GM18873 (cell line): ENCODE measurements at regions not wholly inside any gene's neighbourhood (a gene's known extent, or its start where the extent isn't known, plus 50 kb on each side); places are given as distances from the start of the nearest gene placed in this dataset.

Experiments
- ATAC-seq: cut with Tn5 transposase; IDR thresholded peaks from one replicate; pipeline ENCODE4 v1.9.1; 2021; ENCODE audit warnings: mild to moderate bottlenecking, moderate library complexity, moderate number of reproducible peaks; ENCODE audit not compliant: unreplicated experiment, low FRiP score

DNA sequence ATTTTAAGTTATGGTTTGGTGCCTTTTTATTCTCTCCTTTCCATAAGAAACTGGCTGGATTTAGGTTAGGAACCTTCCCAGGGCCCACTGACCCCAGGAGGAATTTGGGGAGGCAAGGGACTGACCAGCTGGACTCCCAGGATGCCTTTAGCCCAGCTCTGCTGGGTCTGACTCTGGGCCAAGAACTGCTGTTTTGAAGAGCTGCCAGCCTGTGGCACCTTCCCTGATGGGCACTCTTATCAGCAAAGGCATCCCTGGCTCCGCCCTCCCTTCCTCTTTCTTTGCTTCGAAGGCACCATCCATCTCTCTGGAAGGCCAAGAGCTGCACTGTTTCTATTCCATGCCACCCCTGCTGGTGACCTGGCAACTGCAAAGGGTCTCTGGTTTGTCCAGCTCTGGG, 174.7 kb downstream of the POU4F1 start:
- no peak for ATAC-seq

DNA sequence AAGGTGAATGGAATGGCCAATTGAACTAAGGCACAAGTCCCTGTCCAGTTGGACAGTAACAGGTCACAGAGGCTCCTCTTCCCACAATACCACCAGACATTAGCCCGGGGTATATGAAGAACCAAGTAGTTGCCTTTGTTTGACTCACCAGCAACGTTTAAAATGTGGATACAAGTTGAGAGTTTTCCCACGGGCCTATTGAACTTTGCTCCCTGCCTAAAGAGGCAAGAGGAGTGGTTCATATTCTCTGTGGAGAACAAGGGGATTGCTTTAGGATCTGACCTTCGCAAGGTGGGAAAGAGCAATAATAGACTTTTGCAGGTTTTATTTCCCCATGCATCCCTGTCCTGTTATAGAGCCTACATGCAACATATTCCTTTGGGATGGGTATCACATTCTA, 177.2 kb downstream of the POU4F1 start:
- ATAC-seq = no peak

DNA sequence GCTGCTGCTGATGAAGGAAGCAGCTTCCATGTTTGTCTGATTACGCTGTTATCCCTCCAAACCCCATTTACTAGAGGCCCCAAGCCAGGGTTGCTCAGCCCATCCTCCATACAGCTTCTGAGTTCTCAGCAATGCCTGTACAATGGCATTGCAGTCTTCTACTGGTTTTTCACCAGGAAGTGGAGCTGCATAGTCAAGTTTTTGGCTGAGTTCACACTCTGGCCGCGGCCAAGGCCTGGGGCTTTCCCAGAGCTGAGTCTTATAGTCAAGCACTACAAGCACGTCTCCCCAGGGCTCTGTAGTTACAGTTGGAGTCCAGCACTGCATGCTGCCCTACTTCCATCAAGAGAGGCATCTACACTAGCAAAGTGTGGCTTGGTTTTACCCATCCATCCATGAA, 182.5 kb downstream of the POU4F1 start:
- ATAC-seq = no peak

- ATAC-seq = no peak
Observed at GRCh38 chr13:78413887-78414553, 189.3 kb downstream of the POU4F1 start.

DNA sequence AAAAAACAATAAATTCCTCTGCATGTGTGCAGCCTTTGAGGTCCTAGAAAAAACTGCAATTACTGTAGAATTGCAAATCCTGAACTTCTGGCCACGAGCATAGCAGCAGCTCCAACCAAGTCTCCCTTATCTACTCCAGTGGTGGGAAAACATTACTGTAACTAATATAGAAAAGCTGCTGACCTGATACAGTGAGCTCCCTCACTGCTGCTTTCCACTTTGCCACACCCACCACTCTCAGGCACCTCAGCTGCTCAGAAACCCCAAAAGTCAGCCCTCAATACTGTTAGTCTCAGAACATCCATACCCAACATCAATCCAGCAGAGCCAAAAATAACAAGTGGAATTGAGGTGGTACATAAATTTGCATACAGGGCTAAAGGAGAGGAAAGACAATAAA, 192.5 kb downstream of the POU4F1 start:
- no peak for ATAC-seq

DNA sequence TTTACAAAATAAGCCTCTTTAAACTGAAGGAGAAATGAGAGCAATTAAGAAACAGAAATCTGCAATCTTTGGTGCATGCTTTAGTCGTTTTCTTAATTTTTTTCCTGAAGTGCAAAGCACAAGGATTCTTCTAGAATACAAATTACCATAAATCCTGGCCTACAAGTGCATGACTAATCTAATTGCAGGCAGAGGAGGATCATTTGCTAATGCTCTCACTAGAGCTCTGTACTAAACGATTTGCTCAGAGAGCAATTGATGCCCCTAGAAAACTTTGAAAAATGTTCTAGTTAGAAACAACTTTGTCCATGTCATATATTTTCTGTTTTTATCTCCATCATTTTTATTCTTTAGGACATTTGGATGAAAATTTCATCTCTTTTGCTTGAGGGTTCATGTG, 193.2 kb downstream of the POU4F1 start:
- ATAC-seq = no peak

GRCh38 chr13:78409172-78409571, 194.2 kb downstream of the POU4F1 start:
- ATAC-seq = peak; percentile 87

GRCh38 chr13:78404846-78405360, 198.4 kb downstream of the POU4F1 start:
- no peak for ATAC-seq

DNA sequence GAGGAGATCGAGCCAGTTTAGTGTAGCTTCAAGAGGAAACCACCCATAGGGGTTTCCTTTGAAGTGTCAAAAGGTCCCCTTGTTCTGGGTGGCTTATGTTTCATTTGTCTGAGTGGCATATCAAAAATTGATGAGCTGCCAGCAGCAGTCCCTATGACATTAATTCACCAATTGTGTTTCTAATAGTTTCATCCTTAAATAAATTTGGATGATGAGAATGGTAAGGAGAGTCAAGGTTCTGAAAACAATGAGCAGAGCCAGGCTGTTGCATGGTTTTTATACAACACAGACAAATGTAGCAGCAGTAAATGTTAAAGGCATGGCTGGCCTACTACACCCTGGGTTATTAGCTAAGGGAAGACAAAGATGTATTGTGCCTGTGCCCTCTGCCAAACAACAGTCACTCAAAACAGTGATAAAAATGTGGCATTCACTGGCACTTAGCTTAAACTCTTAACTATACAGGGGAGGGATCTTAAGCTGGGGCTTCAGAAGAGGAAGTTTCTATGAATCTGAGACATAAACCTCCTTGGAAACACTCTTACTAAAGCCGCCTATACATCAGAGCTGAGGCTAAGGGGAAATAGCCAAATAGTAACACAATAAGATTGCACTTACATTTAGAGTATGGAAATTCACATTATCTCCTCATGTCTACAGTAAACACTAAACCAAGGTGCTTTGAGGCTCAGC, 200.5 kb downstream of the POU4F1 start:
- no peak for ATAC-seq

DNA sequence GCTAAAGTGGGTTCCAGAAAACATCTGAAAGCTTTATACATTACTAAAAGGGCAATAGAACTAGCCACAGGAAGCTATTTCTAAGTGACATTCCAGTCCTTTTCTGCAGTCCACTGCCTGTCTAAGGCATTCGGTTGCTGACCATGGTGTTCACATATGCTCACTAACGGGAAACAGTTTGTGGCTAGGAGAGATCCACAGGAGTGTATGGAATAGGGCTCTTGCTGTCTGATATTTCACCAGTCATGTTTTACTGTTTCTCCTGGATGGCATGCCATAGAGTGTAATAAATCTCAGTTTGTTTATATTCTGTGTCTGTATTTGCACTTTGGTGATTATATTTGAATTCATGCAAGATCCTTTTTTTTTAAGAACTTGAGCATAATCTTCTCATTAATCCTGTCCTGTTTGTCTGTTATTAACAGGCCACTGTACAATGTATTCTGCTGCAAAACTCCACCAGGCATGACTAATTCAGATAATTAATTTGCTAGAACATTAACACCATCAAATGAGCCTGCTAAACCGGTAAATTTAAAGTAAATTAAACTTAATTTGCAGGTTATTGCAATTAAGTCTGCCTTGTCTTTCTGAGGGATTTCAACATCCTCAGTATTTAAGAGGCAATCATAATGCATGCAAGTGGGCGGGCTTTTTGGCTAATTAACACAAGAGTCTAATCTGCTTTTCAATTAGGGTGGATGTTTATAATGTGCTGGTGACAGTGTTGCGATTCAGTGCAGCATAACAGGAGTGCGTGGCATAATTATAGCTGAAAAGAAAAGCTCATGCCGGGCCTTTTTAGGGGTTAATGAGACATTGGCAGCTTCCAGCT, 201.3 kb downstream of the POU4F1 start:
- ATAC-seq = no peak

- ATAC-seq = peak; percentile 97
Observed at GRCh38 chr13:78398743-78399410, 204.5 kb downstream of the POU4F1 start.

- ATAC-seq = no peak
Observed at GRCh38 chr13:78393286-78394142, 209.8 kb downstream of the POU4F1 start.

GRCh38 chr13:78383899-78384298, 219.5 kb downstream of the POU4F1 start:
- no peak for ATAC-seq

- no peak for ATAC-seq
Observed at GRCh38 chr13:78383071-78383484, 220.3 kb downstream of the POU4F1 start.

DNA sequence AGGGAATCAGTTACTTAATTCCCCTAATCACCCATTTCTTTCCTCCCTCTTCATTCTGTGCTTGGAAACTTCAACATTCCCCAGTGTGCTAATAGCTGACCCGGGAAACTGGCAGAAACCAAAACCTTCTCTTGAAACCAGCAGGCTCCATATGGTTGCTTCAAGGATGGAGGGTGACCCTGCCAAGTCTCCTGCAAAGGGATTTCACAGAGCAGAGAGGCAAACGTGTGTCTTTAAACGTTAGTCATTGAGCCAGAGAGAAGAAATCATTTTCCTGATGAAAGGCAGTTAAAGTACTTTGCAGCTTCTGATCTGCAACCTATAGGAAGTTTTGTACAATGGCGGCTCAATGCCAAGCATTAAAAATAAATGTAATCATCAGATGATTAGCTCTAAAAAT, 220.9 kb downstream of the POU4F1 start:
- ATAC-seq = no peak

GRCh38 chr13:78376822-78377221, 226.5 kb downstream of the POU4F1 start:
- ATAC-seq = no peak

DNA sequence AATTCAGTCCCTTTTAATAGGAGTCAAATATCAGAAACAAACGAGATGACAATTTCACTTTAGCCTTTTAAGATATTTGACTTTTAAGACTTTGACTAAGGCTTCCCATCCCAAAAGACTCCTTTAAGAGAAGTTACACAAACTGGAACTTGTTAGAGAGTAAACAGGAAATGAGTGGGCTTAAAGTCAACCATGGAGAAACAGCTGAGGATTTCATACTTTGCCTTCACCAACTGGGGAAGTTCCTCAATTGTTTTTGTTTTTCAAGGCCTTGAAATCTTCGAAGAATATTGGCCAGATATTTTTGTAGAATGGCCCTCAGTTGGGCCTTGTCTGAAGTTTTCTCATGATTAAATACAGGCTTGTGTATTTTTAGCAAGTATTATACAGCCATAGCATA, 227.3 kb downstream of the POU4F1 start:
- ATAC-seq = no peak

DNA sequence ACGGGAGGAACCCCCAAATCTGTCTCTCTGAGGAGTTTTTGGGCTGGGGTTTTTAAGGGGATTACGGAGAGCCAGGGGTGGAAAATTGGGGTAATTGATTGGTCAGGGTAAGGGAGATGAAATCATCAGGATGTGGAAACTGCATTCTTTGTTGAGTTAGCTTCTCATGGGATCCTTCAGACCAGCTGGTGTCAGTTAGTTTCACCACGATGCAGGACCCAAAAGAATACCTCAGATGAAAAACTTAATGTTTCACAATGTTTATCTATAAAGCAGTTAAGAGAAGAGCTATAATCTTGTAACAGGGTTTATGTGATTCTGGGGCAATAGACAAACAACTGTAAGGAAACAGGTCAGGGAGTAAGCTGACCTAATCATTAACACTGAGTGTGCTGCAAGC, 230.8 kb downstream of the POU4F1 start:
- ATAC-seq = no peak

DNA sequence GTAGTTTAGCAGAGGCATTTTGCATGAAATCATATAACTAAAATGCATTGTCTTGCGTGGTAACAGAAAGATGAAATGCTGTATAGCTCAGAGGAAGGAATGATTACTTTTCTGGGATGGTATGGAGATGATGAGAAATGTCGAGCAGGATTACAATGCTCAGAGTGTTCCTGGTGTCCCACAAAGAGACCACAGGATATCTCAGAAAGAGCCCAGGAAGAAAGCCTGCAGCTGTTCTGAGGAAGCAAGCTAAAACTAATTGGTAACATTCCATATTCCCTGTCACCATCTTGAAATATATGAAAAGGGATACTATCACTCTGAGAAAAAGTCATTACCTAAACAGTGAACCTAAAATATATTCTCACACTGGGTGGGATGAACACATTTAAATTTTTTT, 233.1 kb downstream of the POU4F1 start:
- ATAC-seq = no peak

- ATAC-seq = no peak
Observed at GRCh38 chr13:78364711-78365110, 238.6 kb downstream of the POU4F1 start.
